DMS114 treated with DMSO at 0.1 percent for 48 hours (cell line): ENCODE measurements at regions not wholly inside any gene's neighbourhood (a gene's known extent, or its start where the extent isn't known, plus 50 kb on each side); places are given as distances from the start of the nearest gene placed in this dataset.
"Not testable (repeated sequence)": the region's sequence is repeated elsewhere in the genome, so short reads cannot be mapped to it uniquely, and the experiment has no call there.

Experiments used
- DNase-seq: peaks from one replicate; lab custom pipeline; 2025; ENCODE audit not compliant: unreplicated experiment; lab: John Stamatoyannopoulos, UW

- no peak for DNase-seq
These were observed 772.0 kb upstream of the FAM174A start for GRCh38 chr5:99763021-99763774.

- DNase-seq = no peak
These were observed 787.8 kb upstream of the FAM174A start for GRCh38 chr5:99747342-99747741.

GRCh38 chr5:99733146-99733545 is 802.0 kb upstream of the FAM174A start:
- not testable (repeated sequence) for DNase-seq

GRCh38 chr5:99730653-99731052 is 801.8 kb upstream of the CHD1 start:
- DNase-seq = not testable (repeated sequence)

- DNase-seq = no peak
These were observed 796.0 kb upstream of the CHD1 start for GRCh38 chr5:99724732-99725290.

GRCh38 chr5:99721506-99721905 is 792.7 kb upstream of the CHD1 start:
- no peak for DNase-seq

- DNase-seq = no peak
These were observed 787.1 kb upstream of the CHD1 start for GRCh38 chr5:99715921-99716320.

GRCh38 chr5:99706160-99706559 is 777.4 kb upstream of the CHD1 start:
- DNase-seq = no peak

- DNase-seq = no peak
These were observed 773.8 kb upstream of the CHD1 start for GRCh38 chr5:99702565-99702964.

GRCh38 chr5:99694884-99695283 is 766.1 kb upstream of the CHD1 start:
- DNase-seq = no peak

GRCh38 chr5:99686538-99686937 is 757.7 kb upstream of the CHD1 start:
- no peak for DNase-seq

- DNase-seq = no peak
These were observed 747.2 kb upstream of the CHD1 start for GRCh38 chr5:99675974-99676373.

GRCh38 chr5:99674101-99674500 is 745.3 kb upstream of the CHD1 start:
- no peak for DNase-seq

- no peak for DNase-seq
These were observed 736.2 kb upstream of the CHD1 start for GRCh38 chr5:99664972-99665371.

GRCh38 chr5:99651298-99651697 is 722.5 kb upstream of the CHD1 start:
- no peak for DNase-seq

- no peak for DNase-seq
These were observed 717.3 kb upstream of the CHD1 start for GRCh38 chr5:99646011-99646647.

- no peak for DNase-seq
These were observed 716.0 kb upstream of the CHD1 start for GRCh38 chr5:99644822-99645221.

- no peak for DNase-seq
These were observed 711.8 kb upstream of the CHD1 start for GRCh38 chr5:99640646-99641045.

GRCh38 chr5:99639905-99640304 is 711.1 kb upstream of the CHD1 start:
- no peak for DNase-seq

GRCh38 chr5:99636663-99637062 is 707.9 kb upstream of the CHD1 start:
- no peak for DNase-seq

GRCh38 chr5:99621772-99622681 is 693.2 kb upstream of the CHD1 start:
- DNase-seq = no peak
